OCI-LY3 (cell line): ENCODE measurements at regions not wholly inside any gene's neighbourhood (a gene's known extent, or its start where the extent isn't known, plus 50 kb on each side); places are given as distances from the start of the nearest gene placed in this dataset.

Experiments used
- EZH2phosphoT487 ChIP-seq: fragments of 200-600 bp; shearing (Covaris generic); IDR thresholded peaks from 2 replicates; pipeline ENCODE4 v1.6.1; 2018; ENCODE audit warnings: antibody characterized with exemption, mixed run types, low read depth
- TF ChIP-seq, protein P1 (sequence below): fragments of 200-600, 300-600 bp; sonication (generic); IDR thresholded peaks from 2 replicates; pipeline ENCODE4 v1.5.1; 2014; ENCODE audit warnings: antibody characterized with exemption, low read length, low read depth

DNA sequence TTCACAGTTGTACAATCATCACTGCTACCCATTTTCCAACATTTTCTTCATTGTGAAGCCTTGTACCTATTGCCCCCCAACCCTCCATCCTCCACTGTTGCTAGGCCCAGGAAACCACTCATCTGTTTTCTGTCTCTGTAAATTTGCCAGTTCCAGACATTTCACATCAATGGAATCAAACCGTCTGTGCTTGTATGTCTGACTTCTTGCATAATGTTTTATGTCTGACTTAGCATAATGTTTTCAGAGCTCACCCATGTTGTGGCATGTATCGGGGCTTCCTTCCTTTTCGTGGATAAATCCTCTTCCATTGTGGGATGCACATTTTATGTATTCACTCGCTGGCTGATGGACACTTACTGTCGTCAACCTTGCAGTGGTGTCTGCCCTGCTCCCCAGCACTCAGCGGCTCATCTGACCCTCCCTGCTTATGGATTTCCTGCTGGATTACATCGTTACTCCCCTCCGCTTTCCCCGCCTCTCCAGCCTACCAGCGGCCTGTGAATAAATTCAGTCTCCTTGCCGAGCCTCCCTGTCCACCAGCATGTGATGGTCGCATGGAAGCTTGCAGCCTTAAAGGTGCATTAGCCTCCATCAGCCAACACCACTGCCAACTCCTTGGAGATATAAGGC is 727.6 kb upstream of the TMEM132C start:
- TF ChIP-seq, protein P1, sequence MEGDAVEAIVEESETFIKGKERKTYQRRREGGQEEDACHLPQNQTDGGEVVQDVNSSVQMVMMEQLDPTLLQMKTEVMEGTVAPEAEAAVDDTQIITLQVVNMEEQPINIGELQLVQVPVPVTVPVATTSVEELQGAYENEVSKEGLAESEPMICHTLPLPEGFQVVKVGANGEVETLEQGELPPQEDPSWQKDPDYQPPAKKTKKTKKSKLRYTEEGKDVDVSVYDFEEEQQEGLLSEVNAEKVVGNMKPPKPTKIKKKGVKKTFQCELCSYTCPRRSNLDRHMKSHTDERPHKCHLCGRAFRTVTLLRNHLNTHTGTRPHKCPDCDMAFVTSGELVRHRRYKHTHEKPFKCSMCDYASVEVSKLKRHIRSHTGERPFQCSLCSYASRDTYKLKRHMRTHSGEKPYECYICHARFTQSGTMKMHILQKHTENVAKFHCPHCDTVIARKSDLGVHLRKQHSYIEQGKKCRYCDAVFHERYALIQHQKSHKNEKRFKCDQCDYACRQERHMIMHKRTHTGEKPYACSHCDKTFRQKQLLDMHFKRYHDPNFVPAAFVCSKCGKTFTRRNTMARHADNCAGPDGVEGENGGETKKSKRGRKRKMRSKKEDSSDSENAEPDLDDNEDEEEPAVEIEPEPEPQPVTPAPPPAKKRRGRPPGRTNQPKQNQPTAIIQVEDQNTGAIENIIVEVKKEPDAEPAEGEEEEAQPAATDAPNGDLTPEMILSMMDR, result no peak
- TF ChIP-seq EZH2phosphoT487, result no peak
